H1 (cell line): ENCODE measurements at regions not wholly inside any gene's neighbourhood (a gene's known extent, or its start where the extent isn't known, plus 50 kb on each side); places are given as distances from the start of the nearest gene placed in this dataset.
"Not testable (repeated sequence)": the region's sequence is repeated elsewhere in the genome, so short reads cannot be mapped to it uniquely, and the experiment has no call there.

ENCODE experiments used
- CTCF ChIA-PET: fragments of 300-600 bp; sonication (Branson Sonifier 250); formaldehyde crosslinking; loops from one replicate; lab custom pipeline; 2021; ENCODE audit not compliant: partially characterized antibody; lab: Charles Lee
- POLR2A ChIA-PET: fragments of 300-600 bp; sonication (Branson Sonifier 250); formaldehyde crosslinking; loops from one replicate; lab custom pipeline; 2021; ENCODE audit warnings: inconsistent platforms; ENCODE audit not compliant: partially characterized antibody; lab: Charles Lee
- DNase-seq, 2 experiments: peaks; one replicate each; pipeline versions ENCODE4 v3.0.0 to v3.0.0-alpha.2; 2010 to 2022; ENCODE audit warnings: low spot score in 2 of 2, low read depth in 1 of 2, mixed read lengths in 1 of 2
- FAIRE-seq: peaks from 2 replicates; lab custom pipeline; 2011; peaks lifted over from hg19 to GRCh38; lab: Jason Lieb, UNC
- H2AFZ ChIP-seq: 2 replicates; pipeline ENCODE4 v1.8.1; 2012; ENCODE audit warnings: low read length, inconsistent platforms
- H2AK5ac ChIP-seq: 2 replicates; pipeline ENCODE4 v1.6.1; 2013; ENCODE audit warnings: low read depth, low read length
- H2BK120ac ChIP-seq: replicated peaks from 2 replicates; pipeline ENCODE3; 2013; ENCODE audit warnings: low read depth, low read length, inconsistent platforms
- H2BK12ac ChIP-seq: 2 replicates; pipeline ENCODE4 v1.6.1; 2013; ENCODE audit warnings: low read depth, low read length
- H2BK15ac ChIP-seq: 2 replicates; pipeline ENCODE4 v1.6.1; 2013; ENCODE audit warnings: low read length
- H2BK20ac ChIP-seq: 2 replicates; pipeline ENCODE4 v1.6.1; 2013; ENCODE audit warnings: low read length
- H2BK5ac ChIP-seq: 2 replicates; pipeline ENCODE4 v1.6.1; 2013; ENCODE audit warnings: low read depth, low read length
- H3K14ac ChIP-seq: 2 replicates; pipeline ENCODE4 v1.6.1; 2013; ENCODE audit warnings: inconsistent platforms; ENCODE audit not compliant: insufficient read length
- H3K18ac ChIP-seq: 2 replicates; pipeline ENCODE4 v1.6.1; 2013; ENCODE audit warnings: low read length; ENCODE audit errors: extremely low read depth
- H3K23ac ChIP-seq: 2 replicates; pipeline ENCODE4 v1.6.1; 2013; ENCODE audit warnings: inconsistent platforms; ENCODE audit not compliant: insufficient read length
- H3K23me2 ChIP-seq: 2 replicates; pipeline ENCODE4 v1.6.1; 2013; ENCODE audit warnings: low read depth, low read length
- H3K27ac ChIP-seq: 2 replicates; pipeline ENCODE4 v1.6.1; 2011; ENCODE audit warnings: low read depth, low read length, inconsistent platforms
- H3K27me3 ChIP-seq, 4 experiments: replicated peaks in 1 of 4; 1 replicate in 1 of 4; 2 replicates in 3 of 4; pipeline versions ENCODE4 v1.6.1 to v1.8.1; 2011 to 2013; ENCODE audit warnings: low read length in 3 of 4, mild to moderate bottlenecking in 3 of 4, inconsistent platforms in 2 of 4, mixed read lengths in 2 of 4, moderate library complexity in 1 of 4; ENCODE audit not compliant: control insufficient read depth in 3 of 4, insufficient read depth in 3 of 4; ENCODE audit errors: extremely low read depth in 1 of 4
- H3K36me3 ChIP-seq, 4 experiments: 2 replicates each; pipeline versions ENCODE4 v1.6.1 to v1.8.1; 2011 to 2013; ENCODE audit warnings: mild to moderate bottlenecking in 4 of 4, low read length in 3 of 4, moderate library complexity in 2 of 4, control low read depth in 1 of 4, inconsistent platforms in 1 of 4; ENCODE audit not compliant: insufficient read depth in 4 of 4, control insufficient read depth in 2 of 4
- H3K4ac ChIP-seq: replicated peaks from 2 replicates; pipeline ENCODE3; 2013; ENCODE audit warnings: low read length, low read depth, mixed read lengths, inconsistent platforms; ENCODE audit not compliant: insufficient read length
- H3K4me1 ChIP-seq, 4 experiments: replicated peaks in 1 of 4; 1 replicate in 1 of 4; 2 replicates in 3 of 4; pipeline versions ENCODE4 v1.6.1 to v1.8.1; 2011 to 2013; ENCODE audit warnings: low read length in 3 of 4, inconsistent platforms in 2 of 4, mixed read lengths in 1 of 4; ENCODE audit not compliant: insufficient read depth in 4 of 4, control insufficient read depth in 3 of 4
- H3K4me2 ChIP-seq, 2 experiments: 2 replicates each; pipeline versions ENCODE4 v1.6.1 to v1.8.1; 2011 to 2013; ENCODE audit warnings: low read depth in 2 of 2, low read length in 2 of 2, control low read depth in 1 of 2, inconsistent platforms in 1 of 2, mild to moderate bottlenecking in 1 of 2; ENCODE audit not compliant: insufficient read depth in 1 of 2
- H3K4me3 ChIP-seq, 4 experiments: fragments of 200-600, 300-600 bp in 1 of 4; sonication (generic), shearing (Covaris generic), sonication (Bioruptor Twin) in 1 of 4; 2 replicates each; pipeline versions ENCODE4 v1.5.1 to v1.8.1; 2011 to 2016; ENCODE audit warnings: low read length in 4 of 4, low read depth in 3 of 4, control low read depth in 2 of 4, inconsistent platforms in 2 of 4, mild to moderate bottlenecking in 2 of 4, mixed read lengths in 1 of 4, moderate library complexity in 1 of 4; ENCODE audit not compliant: insufficient read depth in 2 of 4; ENCODE audit errors: extremely low read depth in 1 of 4
- H3K56ac ChIP-seq: replicated peaks from 2 replicates; pipeline ENCODE3; 2013; ENCODE audit warnings: low read depth, mild to moderate bottlenecking, mixed read lengths, low read length, inconsistent platforms; ENCODE audit not compliant: insufficient read length
- H3K79me1 ChIP-seq: 2 replicates; pipeline ENCODE4 v1.6.1; 2013; ENCODE audit warnings: low read depth, low read length, control low read depth
- H3K79me2 ChIP-seq, 2 experiments: 2 replicates each; pipeline versions ENCODE4 v1.6.1 to v1.8.1; 2012 to 2013; ENCODE audit warnings: low read length in 2 of 2, mild to moderate bottlenecking in 2 of 2, inconsistent platforms in 1 of 2; ENCODE audit not compliant: insufficient read depth in 2 of 2, control insufficient read depth in 1 of 2
- H3K9ac ChIP-seq, 4 experiments: replicated peaks in 1 of 4; 1 replicate in 1 of 4; 2 replicates in 3 of 4; pipeline versions ENCODE4 v1.6.1 to v1.8.1; 2011 to 2013; ENCODE audit warnings: low read depth in 3 of 4, low read length in 3 of 4, control low read depth in 2 of 4, mild to moderate bottlenecking in 2 of 4, moderate library complexity in 2 of 4, inconsistent platforms in 1 of 4; ENCODE audit errors: extremely low read depth in 1 of 4
- H3K9me3 ChIP-seq, 2 experiments: 2 replicates each; pipeline versions ENCODE4 v1.6.1 to v1.8.1; 2012 to 2013; ENCODE audit warnings: mild to moderate bottlenecking in 2 of 2, moderate library complexity in 2 of 2, control low read depth in 1 of 2, inconsistent platforms in 1 of 2, low read depth in 1 of 2, low read length in 1 of 2, mixed read lengths in 1 of 2; ENCODE audit not compliant: insufficient read depth in 2 of 2
- H4K20me1 ChIP-seq, 2 experiments: replicated peaks in 1 of 2; 2 replicates each; pipeline versions ENCODE3 to v1.8.1; 2011 to 2013; ENCODE audit warnings: inconsistent platforms in 2 of 2, low read length in 2 of 2, mild to moderate bottlenecking in 1 of 2; ENCODE audit not compliant: insufficient read depth in 2 of 2, control insufficient read depth in 1 of 2
- H4K5ac ChIP-seq: 2 replicates; pipeline ENCODE4 v1.6.1; 2013; ENCODE audit warnings: low read length, low read depth, mixed read lengths, inconsistent platforms; ENCODE audit not compliant: insufficient read length
- H4K8ac ChIP-seq: 2 replicates; pipeline ENCODE4 v1.8.0; 2013; ENCODE audit warnings: mild to moderate bottlenecking, moderate library complexity, low read length, inconsistent platforms; ENCODE audit not compliant: insufficient read depth; ENCODE audit errors: extremely low read depth
- H4K91ac ChIP-seq: replicated peaks from 2 replicates; pipeline ENCODE3; 2013; ENCODE audit warnings: low read length, mixed read lengths, inconsistent platforms; ENCODE audit not compliant: insufficient read length
- WGBS, 2 experiments: shearing (Covaris generic) in 1 of 2; methylation state at CpG; one replicate each; pipeline versions ENCODE4 v1.1.6 to v1.1.7; 2013 to 2015; ENCODE audit warnings: low lambda C conversion rate in 2 of 2, mixed read lengths in 2 of 2, inconsistent platforms in 1 of 2, low coverage in 1 of 2, missing lambda C conversion rate in 1 of 2; ENCODE audit not compliant: insufficient replicate concordance in 2 of 2, insufficient coverage in 1 of 2, insufficient read length in 1 of 2; ENCODE audit errors: extremely low coverage in 1 of 2, missing lambda C conversion rate in 1 of 2; 5-methylcytosine and 5-hydroxymethylcytosine counted together

DNA sequence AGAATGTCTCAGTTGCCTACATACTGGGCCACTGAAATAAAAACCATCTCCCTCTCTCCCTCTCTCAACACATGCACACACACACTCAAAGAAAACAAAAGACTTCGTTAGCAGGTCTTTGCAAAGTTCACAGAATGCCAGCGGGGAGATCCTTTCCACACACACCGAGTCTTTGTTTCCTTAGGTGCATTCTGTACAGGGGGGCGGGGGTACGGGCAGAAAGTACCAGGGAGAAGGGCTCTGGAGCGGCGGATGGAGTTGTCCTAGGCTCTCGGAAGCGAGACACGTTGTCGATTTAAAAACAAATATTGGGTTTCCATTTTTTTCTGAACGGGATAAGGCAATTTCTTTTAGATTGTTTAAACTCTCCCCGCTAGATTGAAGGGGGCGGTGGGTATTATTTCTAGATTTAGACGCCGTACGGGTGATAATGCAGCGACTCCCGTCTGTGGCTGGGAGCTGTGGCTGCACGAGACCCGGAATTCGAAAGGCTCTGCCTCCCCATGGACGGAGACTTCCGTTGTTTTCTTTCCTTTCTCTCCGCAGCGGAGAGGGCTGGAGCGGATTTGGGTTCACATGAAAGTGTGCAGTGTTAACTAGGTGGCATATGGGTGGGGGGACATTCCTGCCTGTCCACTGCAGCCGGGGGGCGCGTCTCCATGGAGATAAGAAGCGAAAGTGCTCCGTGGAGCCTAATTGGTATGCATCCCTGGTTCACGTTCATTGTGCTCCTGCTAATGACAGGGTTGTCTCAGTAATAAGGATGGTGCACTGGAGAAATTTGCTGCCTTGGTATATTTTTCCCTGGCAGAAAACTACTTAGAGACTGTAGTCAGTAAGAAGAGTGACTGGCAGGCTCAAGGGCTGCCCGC is 303.7 kb upstream of the SOX1 start:
- H3K4ac ChIP-seq, H3K23me2 ChIP-seq, H3K27ac ChIP-seq, H3K56ac ChIP-seq, H3K4me2 ChIP-seq, H3K79me2 ChIP-seq, H3K79me1 ChIP-seq, H2BK120ac ChIP-seq, H2BK20ac ChIP-seq, H2BK15ac ChIP-seq, H3K9me3 ChIP-seq, H2AK5ac ChIP-seq, H2BK12ac ChIP-seq, H4K91ac ChIP-seq, H3K4me3 ChIP-seq, H2BK5ac ChIP-seq, H4K20me1 ChIP-seq, H2AFZ ChIP-seq, H4K8ac ChIP-seq, POLR2A ChIA-PET, H3K18ac ChIP-seq, FAIRE-seq, H3K23ac ChIP-seq, H3K36me3 ChIP-seq, H3K14ac ChIP-seq, H3K9ac ChIP-seq, H3K27me3 ChIP-seq, H4K5ac ChIP-seq, H3K4me1 ChIP-seq, DNase-seq, CTCF ChIA-PET: not testable (repeated sequence)
- WGBS, 2 experiments: no CpG with 5 or more reads among the region's 34 CpGs

DNA sequence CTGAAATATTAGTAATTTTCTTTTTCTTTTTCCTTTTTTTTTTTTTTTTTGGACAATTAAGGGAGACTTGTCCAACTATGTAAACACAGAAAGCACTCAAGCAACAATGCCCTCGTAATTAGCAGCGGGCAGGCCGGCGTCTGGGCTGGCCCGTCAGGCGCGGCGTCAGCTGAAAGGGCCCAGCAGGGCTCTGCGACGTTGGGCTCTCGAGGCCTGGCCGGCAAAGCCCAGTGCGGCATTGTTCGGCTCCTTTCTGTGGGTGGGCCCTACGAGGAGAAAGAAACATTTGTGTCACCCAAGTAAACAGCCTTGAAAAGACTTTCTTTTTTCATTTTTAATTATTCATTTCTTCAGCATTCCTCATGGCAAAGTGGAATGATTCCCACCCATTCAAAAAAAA is 302.4 kb upstream of the SOX1 start:
- H4K8ac ChIP-seq, H2BK5ac ChIP-seq, H3K4me3 ChIP-seq, H4K20me1 ChIP-seq, H3K36me3 ChIP-seq, H2BK20ac ChIP-seq, H3K79me2 ChIP-seq, H3K4me2 ChIP-seq, H2BK120ac ChIP-seq, H3K27ac ChIP-seq, H4K91ac ChIP-seq, H3K23me2 ChIP-seq, H3K9ac ChIP-seq, FAIRE-seq, H3K14ac ChIP-seq, POLR2A ChIA-PET, H3K18ac ChIP-seq, H2BK15ac ChIP-seq, H3K27me3 ChIP-seq, H2AK5ac ChIP-seq, H3K9me3 ChIP-seq, H3K4me1 ChIP-seq, H3K4ac ChIP-seq, H2BK12ac ChIP-seq, H3K23ac ChIP-seq, H4K5ac ChIP-seq, DNase-seq, H2AFZ ChIP-seq, H3K56ac ChIP-seq, CTCF ChIA-PET, H3K79me1 ChIP-seq: not testable (repeated sequence)
- no CpG with 5 or more reads among the region's 15 CpGs for WGBS, 2 experiments
